Frontal cortex (tissue), 3 donors: ENCODE measurements at regions not wholly inside any gene's neighbourhood (a gene's known extent, or its start where the extent isn't known, plus 50 kb on each side); places are given as distances from the start of the nearest gene placed in this dataset.

Experiments used
- DNase-seq, 2 donors: peaks; one replicate each; pipeline ENCODE4 v3.0.0; 2012; ENCODE audit warnings: low spot score in 2 of 2
- FAIRE-seq: peaks from 2 replicates; lab custom pipeline; 2012; peaks lifted over from hg19 to GRCh38; lab: Jason Lieb, UNC
- donor health status: control.
- donor health status: control.
- donor health status: control.

DNA sequence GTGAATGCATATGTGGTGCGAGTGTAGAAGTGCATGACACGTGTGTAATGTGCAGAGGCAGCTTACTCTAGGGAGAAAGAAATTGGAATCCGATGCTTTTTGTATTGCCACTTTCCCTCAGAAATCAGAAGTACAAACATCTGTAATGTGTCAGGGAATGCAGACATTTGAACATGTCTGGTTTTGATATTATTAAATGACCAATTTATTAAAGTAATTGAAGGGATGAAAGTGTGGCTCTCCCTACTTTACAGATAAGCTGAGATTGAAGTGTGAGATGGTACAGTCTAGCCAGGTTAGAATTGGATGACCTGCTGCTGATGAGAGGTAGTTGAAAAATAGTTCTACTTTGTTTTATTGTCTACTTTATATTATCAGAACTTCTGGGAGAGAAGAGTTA is 74.5 kb upstream of the NT5C1B start:
- DNase-seq (no peak), FAIRE-seq (no peak)

DNA sequence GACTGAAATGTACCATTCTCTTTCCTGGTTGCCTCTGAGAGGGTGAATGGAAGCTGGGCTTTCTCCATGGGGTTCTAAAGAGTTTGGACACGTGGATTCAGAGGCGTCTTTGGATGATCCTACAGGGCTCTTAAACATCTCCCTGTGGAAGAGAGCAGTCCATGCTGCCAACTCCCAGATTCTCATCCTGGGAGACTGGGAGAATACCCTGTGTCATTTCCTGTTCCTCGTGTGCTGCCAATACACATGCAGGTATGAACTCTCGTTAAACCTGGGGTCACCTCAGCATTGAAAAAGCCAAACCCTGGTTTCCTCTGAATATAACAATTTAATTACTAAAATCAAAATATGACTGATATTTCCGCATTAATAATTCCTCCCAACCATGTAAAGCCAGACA is 73.3 kb upstream of the NT5C1B start:
- no peak for DNase-seq
- FAIRE-seq = no peak

DNA sequence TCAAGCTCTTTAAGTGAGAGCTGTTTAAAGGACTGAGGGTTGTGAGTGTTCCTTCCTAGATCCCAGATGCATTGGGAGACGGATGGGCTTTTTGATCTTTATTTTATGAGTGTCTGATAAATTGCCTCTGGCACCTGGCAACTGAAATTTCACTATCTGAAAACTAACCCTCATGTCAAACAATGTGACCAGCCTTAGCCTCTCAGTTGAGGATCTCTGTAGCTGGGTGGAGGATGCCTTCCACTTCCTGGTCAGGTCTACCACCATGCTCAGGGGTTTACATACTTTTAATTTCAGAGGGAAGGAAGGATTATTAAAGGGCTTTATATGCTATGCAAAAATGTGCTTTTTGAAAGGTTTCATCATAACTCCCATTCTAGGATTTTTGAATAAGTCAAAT is 70.5 kb upstream of the NT5C1B start:
- no peak for FAIRE-seq
- no peak for DNase-seq

DNA sequence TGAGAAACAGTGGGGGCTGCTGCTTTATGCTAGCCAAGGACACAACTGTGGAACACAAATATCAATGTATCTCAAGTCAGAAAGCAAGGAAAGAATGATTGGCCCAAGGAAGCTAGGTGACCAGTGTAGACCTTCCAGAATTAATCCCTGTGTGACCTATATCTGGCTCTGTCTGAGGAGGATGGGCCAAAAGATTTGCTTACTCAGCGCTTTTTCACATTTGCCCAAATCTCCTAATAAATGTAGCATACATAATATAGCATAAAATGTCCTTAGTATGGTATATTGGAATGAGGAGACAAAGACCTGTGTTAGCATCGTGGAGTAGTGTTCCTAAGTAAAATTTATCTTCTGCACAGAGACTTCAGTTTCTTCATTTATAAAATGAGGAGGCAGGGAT is 66.7 kb upstream of the NT5C1B start:
- FAIRE-seq = no peak
- DNase-seq = no peak

DNA sequence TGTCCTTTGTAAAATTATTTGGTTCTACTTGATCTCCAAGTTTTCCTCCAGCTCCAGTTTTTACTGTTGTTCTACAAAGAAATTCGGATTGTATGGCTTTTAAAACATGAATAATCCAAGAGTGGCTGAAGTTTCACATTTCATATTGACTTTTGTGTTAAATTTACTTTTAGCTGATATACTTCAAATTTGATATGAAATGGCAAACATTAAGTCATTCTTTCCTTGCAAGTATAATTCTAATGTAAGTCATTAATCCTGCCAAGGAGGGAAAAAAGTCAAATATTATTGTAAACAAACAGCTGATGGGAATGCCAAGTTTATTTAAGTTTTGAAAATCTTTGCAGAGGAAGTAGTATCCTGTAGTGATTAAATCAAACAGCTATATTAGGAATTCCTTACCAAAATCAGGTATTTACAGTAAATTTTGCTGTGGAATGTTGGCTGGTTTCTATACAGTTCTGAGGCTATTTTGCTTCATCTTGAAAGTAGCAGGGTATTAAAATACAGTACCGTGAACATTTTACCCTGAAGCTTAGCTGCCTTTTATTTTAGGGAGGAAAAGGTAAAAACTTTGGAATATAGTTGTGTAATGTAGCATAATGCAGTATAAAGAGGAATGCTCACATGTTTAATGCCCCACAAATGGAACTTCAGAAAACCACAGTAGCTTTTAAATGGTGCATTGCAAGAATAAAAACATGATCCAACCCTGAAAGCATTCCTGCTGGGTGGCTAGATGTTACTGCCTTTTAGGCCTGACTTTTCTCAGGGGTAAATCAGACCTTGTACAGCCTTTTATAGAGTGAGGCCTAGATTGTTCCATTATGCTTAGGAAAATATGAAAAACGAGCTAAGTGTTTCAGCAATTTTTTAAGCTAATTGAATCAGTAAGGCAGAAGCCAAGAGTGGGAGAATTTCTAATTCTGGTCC is 62.7 kb upstream of the NT5C1B start:
- FAIRE-seq = no peak

DNA sequence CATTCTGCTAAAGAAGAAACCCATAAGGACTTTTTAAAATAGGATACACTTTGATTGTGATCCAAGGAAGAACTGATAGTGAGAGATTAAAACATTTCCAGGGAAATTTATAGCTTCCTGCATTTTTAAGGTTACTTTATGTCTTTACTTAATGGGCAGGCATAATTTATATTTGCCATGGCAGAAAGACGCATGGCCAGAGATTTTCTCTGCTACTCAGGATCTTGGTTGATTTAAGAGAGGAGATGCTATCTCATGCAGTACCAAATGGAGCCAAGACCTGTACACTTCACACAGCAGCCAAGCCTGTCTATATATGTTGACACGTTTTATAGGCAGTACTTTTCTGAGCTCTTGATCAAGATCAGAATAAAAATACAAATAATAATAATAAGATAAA is 60.9 kb upstream of the NT5C1B start:
- FAIRE-seq (no peak), DNase-seq (no peak)

More for the DNA sequence above, 62.7 kb upstream of the NT5C1B start:
- no peak for DNase-seq

DNA sequence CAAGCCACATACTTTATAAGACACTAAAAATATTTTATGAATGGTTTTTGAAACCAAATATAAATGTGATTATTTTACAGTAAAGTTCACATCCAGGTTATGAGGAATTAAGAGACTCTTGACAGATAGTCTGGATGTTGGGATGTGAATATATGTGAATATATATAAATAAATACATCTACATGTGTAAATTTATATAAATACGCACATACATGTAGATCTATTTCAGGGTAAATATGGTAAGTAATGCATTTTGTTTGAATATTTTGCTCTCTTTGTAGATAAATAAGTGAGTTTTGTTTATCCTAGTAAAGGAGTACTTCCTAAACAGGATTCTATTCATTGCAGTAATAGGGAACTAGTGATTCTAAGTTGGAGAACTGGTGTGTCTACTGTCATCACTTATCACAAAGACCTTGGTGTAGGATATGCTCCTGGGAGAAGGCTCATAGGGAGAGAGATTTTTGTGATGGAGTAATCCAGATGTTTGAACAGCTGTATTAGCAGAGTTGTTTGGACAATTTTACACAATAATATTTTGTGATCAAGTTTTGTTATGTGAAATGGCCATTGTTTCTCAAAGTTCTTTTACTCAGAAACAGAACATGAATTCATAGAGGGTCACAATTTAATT is 60.2 kb upstream of the NT5C1B start:
- no peak for DNase-seq
- FAIRE-seq = no peak

DNA sequence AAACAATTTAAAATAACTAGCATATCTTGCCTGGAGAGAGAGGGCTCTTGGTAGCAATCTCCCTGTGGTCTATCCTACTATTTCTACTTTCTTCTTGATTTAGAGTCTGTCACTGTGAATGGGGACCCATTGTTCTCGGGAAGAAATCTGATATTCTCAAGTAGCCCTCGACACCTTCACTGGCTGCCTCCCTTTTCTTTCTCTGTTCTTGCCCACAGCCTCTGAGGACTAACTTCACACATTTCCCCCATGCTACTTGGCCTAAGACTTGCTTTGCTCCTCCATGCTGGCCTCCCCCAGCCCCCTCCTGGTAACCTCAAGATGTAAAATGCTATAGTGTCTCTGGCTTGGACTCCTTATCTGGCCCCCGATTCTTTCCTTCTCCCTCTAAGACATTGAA is 58.8 kb upstream of the NT5C1B start:
- no peak for DNase-seq
- no peak for FAIRE-seq

DNA sequence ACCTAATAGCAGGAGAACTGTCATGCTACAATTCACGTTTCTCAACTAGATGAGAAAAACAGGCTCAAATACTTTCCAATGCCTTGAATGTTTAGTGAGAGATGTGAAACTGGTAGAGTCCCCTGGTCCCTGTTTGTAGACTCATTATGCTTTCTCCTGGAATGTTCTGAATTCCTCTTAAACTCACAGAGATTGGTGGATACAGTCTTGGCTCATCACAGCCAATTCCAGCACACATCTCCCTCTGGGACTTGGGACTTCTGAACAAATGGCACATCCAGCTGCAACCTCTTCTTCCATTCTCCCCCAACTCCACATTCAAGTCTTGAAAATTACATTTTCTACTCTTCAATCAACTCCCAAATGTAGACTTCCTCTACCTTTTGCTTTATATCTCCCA is 58.4 kb upstream of the NT5C1B start:
- FAIRE-seq = no peak
- no peak for DNase-seq

DNA sequence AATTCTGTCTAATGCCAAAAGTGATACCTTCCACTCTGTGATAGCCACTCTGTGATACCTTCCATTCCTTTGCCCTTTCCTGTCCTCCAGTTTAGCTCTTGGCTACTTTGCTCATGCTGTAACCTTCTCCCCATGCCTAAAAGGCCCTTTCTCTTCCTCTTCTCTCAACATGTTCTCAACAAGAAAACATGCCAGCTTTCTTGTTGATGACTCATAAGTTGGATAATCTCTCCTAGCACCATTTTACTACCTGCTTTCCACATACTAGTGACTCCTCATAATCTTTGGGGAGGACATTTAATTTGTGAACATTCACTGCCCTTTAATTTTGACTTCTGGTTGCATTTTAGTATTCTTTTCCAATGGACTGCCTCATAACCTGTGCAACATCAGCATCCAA is 55.9 kb upstream of the NT5C1B start:
- DNase-seq (no peak), FAIRE-seq (no peak)

DNA sequence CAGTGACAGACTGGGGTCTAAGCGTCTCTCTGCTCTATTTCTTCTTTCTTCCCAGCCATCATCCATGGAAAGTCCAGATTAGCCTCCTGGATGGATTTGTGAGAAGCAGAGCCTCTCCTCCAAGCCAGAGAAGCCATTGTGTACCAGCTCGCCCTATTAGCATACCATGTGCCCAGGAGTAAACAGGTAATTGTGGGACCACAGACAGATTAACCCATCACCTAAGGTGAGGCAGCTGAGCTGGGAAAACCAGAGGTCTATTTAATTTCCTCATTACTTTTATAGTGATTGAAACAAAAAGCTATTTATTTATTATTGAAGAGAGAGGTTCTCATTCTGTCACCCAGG is 54.7 kb upstream of the NT5C1B start:
- DNase-seq (no peak), FAIRE-seq (no peak)

DNA sequence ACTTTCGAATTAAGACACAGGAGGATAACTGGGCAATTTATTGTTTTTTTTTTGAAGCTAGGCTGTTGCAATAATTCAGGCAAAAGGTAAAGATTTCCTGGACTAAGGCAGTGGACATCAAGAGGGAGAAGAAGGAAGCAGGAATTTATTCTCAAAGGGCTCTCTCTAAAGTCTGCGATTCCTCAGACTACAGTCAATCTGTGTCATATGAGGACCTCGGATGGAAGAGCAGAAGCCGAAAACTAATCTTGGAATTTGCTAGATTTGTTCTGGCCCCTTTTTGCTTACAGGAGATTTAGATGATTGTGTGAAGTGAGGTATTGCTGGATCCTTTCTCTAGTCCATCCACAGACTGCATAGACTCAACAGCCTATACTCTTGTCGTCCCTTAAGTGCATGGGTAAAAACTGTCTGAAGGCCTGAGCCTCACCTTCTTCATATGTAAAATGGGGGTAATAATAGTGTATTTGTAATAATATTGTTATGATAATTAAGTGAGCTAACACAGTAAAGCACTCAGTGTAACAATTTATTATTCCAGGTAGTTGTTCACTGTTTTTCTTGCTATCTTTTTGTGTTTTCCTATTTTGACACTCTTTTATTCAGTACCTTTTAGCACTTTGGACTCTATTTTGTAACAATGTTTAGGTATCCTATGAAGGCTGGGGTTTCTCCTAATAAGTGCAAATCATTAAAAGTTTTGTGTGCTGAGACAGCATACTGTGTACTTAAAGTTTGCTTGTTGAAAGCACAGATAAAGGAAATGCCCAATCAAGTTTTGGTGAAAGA is 54.2 kb upstream of the NT5C1B start:
- no peak for FAIRE-seq
- no peak for DNase-seq

DNA sequence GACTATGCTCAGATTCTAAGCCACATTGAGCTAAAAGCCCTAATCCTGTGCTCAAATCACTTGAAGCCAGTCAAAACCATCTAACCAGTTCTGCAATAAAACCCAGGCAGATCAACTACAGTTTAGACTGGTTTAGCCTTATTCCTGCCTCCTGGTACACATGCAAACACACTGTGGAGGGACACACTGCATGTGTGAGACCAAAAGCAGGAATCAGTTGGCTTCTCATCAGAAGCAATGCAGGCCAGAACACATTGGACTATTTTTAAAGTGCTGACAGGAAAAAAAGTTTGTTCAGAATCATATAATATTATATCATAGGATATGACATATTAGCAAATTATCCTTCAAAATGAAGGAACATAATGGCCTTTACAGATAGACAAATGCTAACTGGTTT is 52.5 kb upstream of the NT5C1B start:
- no peak for FAIRE-seq

DNA sequence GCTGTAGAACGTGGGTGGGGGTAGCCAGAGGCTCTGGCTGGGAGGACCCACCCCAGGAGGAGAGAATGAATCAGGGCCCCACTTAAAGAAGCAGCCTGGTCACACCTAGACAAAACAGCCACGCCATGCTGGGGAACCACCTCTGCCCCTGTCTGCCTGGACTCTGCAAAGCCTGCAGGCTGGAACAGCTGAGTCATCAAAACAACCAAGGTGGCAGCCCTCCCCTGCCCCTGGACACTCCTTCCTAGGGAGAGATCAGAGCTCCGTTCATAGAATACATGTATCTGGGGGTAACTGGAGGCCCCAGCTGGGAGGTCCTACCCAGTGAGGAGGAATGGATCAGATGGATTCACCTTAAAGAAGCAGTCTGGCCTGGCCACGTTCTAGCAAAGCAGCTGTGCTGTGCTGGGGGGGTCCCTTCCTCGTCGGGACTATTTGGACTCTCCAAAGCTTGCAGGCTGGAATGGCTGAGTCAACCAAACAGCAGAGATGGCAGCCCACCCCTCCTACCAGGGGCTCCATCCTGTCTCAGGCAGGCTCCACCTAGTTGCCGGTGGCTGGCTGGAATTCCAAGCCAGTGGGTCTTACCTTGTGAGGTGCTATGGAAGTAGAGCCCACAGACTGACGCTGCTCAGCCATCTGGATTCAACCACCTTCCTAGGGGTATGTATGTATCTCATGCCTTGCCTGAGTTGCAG is 50.5 kb upstream of the NT5C1B start:
- no peak for FAIRE-seq
- no peak for DNase-seq

More for the DNA sequence above, 52.5 kb upstream of the NT5C1B start:
- DNase-seq = no peak
